ENCODE measurements at regions not wholly inside any gene's neighbourhood (a gene's known extent, or its start where the extent isn't known, plus 50 kb on each side); places are given as distances from the start of the nearest gene placed in this dataset.

DNA sequence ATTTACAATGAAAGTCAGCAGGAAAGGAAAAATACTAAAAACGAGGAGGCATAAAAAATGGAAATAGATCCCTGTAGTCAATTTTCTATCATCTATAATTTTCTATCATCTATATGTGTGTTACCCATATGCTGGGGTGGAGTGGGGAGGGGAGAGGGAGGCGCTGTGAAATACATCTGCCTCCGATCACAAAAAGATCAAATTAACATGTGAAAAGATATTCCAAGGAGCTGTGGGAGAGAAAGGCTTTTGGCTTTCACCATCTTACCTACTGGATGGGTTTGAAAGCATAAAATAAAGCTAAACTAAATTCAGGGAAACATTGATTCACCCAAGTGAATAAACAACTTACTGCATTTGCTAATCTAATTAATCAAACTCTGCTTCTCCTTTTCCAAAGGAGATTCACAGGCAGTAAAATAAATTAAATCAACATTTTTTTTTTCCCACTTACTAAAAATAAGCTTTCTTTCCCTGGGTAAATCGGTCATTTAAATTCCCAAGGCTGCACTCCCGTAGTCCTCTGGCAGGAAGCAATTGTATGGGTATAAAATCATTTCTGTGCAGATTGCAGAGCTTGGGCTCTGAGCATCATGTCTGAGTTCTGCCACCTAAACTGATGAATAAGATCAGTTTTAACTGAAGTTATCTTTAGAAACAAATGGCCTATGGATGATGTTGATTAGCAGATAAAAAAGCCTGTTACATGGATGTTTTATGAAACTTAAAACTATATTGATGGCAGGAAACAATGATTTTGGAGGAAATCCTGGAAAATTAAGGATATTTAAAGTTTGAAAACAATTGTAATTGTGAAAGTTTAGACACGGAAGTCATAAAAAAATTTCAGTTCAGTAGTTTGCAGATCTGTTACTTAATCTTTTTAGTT is 147.9 kb downstream of the SOX4 start:
- H3K36me3 Mint-ChIP-seq (ENCODE audit: insufficient read depth), result peaks cover 8% of the 10 kb centered on the region
- DNase-seq (ENCODE audit: low spot score, unreplicated experiment), result no peak
- peak overlapping the region; percentile 93 for H3K27ac Mint-ChIP-seq
- H3K4me1 Mint-ChIP-seq (ENCODE audit: low read depth), result peaks cover 56% of the 10 kb centered on the region
- peak overlapping the region; percentile 55 for H3K4me3 Mint-ChIP-seq (ENCODE audit: low read depth)
- TF ChIP-seq, protein P1, sequence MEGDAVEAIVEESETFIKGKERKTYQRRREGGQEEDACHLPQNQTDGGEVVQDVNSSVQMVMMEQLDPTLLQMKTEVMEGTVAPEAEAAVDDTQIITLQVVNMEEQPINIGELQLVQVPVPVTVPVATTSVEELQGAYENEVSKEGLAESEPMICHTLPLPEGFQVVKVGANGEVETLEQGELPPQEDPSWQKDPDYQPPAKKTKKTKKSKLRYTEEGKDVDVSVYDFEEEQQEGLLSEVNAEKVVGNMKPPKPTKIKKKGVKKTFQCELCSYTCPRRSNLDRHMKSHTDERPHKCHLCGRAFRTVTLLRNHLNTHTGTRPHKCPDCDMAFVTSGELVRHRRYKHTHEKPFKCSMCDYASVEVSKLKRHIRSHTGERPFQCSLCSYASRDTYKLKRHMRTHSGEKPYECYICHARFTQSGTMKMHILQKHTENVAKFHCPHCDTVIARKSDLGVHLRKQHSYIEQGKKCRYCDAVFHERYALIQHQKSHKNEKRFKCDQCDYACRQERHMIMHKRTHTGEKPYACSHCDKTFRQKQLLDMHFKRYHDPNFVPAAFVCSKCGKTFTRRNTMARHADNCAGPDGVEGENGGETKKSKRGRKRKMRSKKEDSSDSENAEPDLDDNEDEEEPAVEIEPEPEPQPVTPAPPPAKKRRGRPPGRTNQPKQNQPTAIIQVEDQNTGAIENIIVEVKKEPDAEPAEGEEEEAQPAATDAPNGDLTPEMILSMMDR (IDR thresholded peaks at IDR 0.05; ENCODE audit: unreplicated experiment), result no peak
- no peaks in the 10 kb centered on the region for H3K9me3 Mint-ChIP-seq (ENCODE audit: low read depth)
- H3K27me3 Mint-ChIP-seq, result no peaks in the 10 kb centered on the region

DNA sequence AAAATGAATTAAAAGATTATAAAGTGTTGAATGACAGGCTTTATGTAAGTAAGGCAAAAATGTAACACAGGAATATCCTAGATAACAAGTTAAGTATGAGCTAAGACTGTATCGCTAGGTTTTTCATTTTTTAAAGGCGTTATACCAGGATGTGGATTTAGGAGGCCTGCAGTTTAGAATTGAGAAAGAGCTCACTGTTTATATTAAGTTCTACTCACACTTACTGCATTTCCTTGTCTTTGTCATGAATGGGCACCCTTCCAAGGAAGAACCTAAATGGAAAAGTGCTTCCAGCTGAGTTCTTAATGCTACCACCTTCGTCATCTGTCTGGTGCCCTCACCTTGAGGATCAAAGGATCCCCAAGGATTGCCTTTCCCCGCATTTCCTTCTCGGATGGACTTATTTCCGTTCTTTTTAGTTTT is 148.7 kb downstream of the SOX4 start:
- no peak for DNase-seq (ENCODE audit: low spot score, unreplicated experiment)
- peaks cover 56% of the 10 kb centered on the region for H3K4me1 Mint-ChIP-seq (ENCODE audit: low read depth)

DNA sequence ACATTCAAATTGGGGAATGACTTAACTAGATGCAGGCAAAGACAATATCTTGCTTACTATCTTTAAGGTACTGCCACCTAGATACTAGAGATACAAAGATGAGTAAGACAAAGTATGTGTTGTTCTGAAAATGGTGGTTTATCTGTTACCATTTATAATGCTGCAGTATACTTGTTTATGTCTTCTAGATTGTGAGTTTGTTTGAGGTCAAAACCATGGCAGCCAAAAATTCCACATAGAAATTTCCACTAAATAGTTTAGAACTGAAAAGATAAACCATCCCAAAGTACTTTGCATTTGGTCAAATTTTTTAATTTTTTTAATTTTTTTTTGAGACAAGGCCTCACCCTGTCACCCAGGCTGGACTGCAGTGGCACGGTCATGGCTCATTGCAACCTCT is 150.8 kb downstream of the SOX4 start:
- TF ChIP-seq, protein P1 (IDR thresholded peaks at IDR 0.05; ENCODE audit: unreplicated experiment), result no peak
- peaks cover 14% of the 10 kb centered on the region for H3K36me3 Mint-ChIP-seq (ENCODE audit: insufficient read depth)
- no peak overlapping the region for H3K4me3 Mint-ChIP-seq (ENCODE audit: low read depth)
- H3K9me3 Mint-ChIP-seq (ENCODE audit: low read depth), result no peaks in the 10 kb centered on the region
- DNase-seq (ENCODE audit: low spot score, unreplicated experiment), result no peak
- H3K4me1 Mint-ChIP-seq (ENCODE audit: low read depth), result peaks cover 57% of the 10 kb centered on the region
- H3K27me3 Mint-ChIP-seq, result no peaks in the 10 kb centered on the region
- H3K27ac Mint-ChIP-seq, result peak overlapping the region; percentile 35

More for the DNA sequence above, 148.7 kb downstream of the SOX4 start:
- TF ChIP-seq, protein P1 (IDR thresholded peaks at IDR 0.05; ENCODE audit: unreplicated experiment), result no peak
- Mint-ChIP-seq H3K4me3 (ENCODE audit: low read depth) (no peak overlapping the region), H3K27me3 (no peaks in the 10 kb centered on the region), H3K9me3 (ENCODE audit: low read depth) (no peaks in the 10 kb centered on the region), H3K36me3 (ENCODE audit: insufficient read depth) (peaks cover 12% of the 10 kb centered on the region), H3K27ac (peak overlapping the region; percentile 93)

DNA sequence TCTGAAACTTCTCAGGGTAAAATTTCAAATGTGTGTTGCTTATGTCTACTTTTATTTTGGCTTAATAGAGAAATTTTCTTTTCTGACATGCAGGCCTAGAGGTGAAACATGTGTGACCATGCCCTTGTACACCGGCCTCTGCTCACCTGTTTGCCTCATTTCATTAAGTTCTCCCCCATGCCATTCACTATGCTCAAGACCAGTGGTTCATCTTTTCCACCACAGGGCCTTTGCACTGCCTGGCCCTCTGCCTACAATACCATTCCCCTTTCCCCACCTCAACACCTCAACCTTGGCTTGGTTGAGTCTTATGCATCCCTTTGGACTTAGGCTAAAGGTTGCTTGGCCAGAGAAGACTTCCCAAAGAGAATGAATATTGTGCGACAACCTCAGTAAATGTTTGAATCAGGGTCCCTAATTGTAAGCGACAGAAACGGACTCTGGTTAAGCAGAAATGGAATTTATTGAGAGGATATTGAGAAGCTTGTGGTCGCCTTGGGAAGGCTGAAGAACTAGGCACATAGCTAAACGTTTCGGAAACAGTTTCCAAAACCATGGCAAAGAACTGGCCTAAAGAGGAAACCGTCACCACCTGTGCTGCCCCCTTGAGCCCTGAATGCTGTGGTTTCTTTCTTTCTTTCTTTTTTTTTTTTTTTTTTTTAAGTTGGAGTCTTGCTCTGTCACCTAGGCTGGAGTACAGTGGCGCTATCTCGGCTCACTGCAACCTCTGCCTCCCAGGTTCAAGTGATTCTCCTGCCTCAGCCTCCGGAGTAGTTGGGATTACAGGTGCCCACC is 152.2 kb downstream of the SOX4 start:
- H3K4me3 Mint-ChIP-seq (ENCODE audit: low read depth), result no peak overlapping the region
- H3K36me3 Mint-ChIP-seq (ENCODE audit: insufficient read depth), result peaks cover 14% of the 10 kb centered on the region
- no peak for DNase-seq (ENCODE audit: low spot score, unreplicated experiment)
- peaks cover 57% of the 10 kb centered on the region for H3K4me1 Mint-ChIP-seq (ENCODE audit: low read depth)
- TF ChIP-seq, protein P1 (IDR thresholded peaks at IDR 0.05; ENCODE audit: unreplicated experiment), result no peak
- peak overlapping the region; percentile 56 for H3K27ac Mint-ChIP-seq
- H3K27me3 Mint-ChIP-seq, result no peaks in the 10 kb centered on the region
- no peaks in the 10 kb centered on the region for H3K9me3 Mint-ChIP-seq (ENCODE audit: low read depth)

DNA sequence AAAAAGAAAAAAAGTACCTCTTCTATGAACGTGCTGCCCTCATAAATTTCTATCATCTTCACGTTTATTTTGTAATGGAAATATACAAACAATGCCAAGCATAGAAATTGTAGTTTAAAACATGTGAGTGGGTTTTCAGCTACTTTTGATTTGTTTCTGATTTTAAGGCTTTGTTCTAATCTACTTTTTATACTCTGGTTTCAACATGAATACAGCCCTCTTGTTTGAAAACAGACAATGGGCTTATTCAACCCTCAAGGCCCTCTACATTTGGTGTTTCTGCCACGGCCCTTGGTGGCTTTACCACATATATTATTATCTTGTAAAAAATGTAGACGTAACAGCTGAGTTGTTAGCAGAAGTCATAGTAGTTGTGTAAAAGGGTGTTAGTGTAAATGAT is 153.9 kb downstream of the SOX4 start:
- DNase-seq (ENCODE audit: low spot score, unreplicated experiment), result no peak
- Mint-ChIP-seq H3K4me3 (ENCODE audit: low read depth) (no peak overlapping the region), H3K27ac (peak overlapping the region; percentile 88), H3K36me3 (ENCODE audit: insufficient read depth) (peaks cover 14% of the 10 kb centered on the region), H3K27me3 (no peaks in the 10 kb centered on the region), H3K9me3 (ENCODE audit: low read depth) (no peaks in the 10 kb centered on the region), H3K4me1 (ENCODE audit: low read depth) (peaks cover 44% of the 10 kb centered on the region)
- TF ChIP-seq, protein P1 (IDR thresholded peaks at IDR 0.05; ENCODE audit: unreplicated experiment), result no peak
